ENCODE measurements at regions not wholly inside any gene's neighbourhood (a gene's known extent, or its start where the extent isn't known, plus 50 kb on each side); places are given as distances from the start of the nearest gene placed in this dataset.

- ChIA-PET CTCF (interaction anchor here (1.1 to 4.5 kb wide), 2 partner anchors 14 to 333 kb away, joined by 3 to 28 read pairs; no protein-coding TSS in a partner anchor), POLR2A (no interaction called here)
- no peak for TF ChIP-seq CTCF (IDR thresholded peaks at IDR 0.05; ENCODE audit: insufficient read depth, low read depth, low read length)
- Histone ChIP-seq H3K27me3 (ENCODE audit: control insufficient read depth, insufficient read depth, low read length) (no peaks in the 10 kb centered on the region), H3K36me3 (ENCODE audit: control insufficient read depth, insufficient read depth, low read length) (no peaks in the 10 kb centered on the region), H3K4me3 (ENCODE audit: low read depth, low read length) (no peak overlapping the region)
- DNase-seq (ENCODE audit: low read depth), result no peak
Observed at GRCh38 chr3:168850109-168850508, 754.4 kb upstream of the GOLIM4 start.

GRCh38 chr3:168847291-168847883 lies 751.7 kb upstream of the GOLIM4 start:
- TF ChIP-seq CTCF (IDR thresholded peaks at IDR 0.05; ENCODE audit: insufficient read depth, low read depth, low read length), result peak; percentile 63
- no peak overlapping the region for H3K4me3 ChIP-seq (ENCODE audit: low read depth, low read length)
- ChIA-PET POLR2A (interaction anchor here (0.7 kb wide), 1 partner anchor 308 kb away, joined by 4 read pairs; no protein-coding TSS in a partner anchor), CTCF (interaction anchor here (0.6 to 4.5 kb wide), 36 partner anchors 9 to 798 kb away, joined by 3 to 61 read pairs (median 4); no protein-coding TSS in a partner anchor)
- no peak for DNase-seq (ENCODE audit: low read depth)
- peaks cover 2% of the 10 kb centered on the region; the same call in 1 of the 2 replicates for H3K27me3 ChIP-seq (ENCODE audit: control insufficient read depth, insufficient read depth, low read length)
- H3K36me3 ChIP-seq (ENCODE audit: control insufficient read depth, insufficient read depth, low read length), result no peaks in the 10 kb centered on the region

GRCh38 chr3:168844894-168845482 lies 749.3 kb upstream of the GOLIM4 start:
- H3K27me3 ChIP-seq (ENCODE audit: control insufficient read depth, insufficient read depth, low read length), result peaks cover 2% of the 10 kb centered on the region; the same call in 1 of the 2 replicates
- H3K4me3 ChIP-seq (ENCODE audit: low read depth, low read length), result no peak overlapping the region
- no peak for TF ChIP-seq CTCF (IDR thresholded peaks at IDR 0.05; ENCODE audit: insufficient read depth, low read depth, low read length)
- H3K36me3 ChIP-seq (ENCODE audit: control insufficient read depth, insufficient read depth, low read length), result no peaks in the 10 kb centered on the region
- DNase-seq (ENCODE audit: low read depth), result no peak
- POLR2A ChIA-PET, result no interaction called here
- CTCF ChIA-PET, result no interaction called here

- no peak overlapping the region for H3K4me3 ChIP-seq (ENCODE audit: low read depth, low read length)
- DNase-seq (ENCODE audit: low read depth), result no peak
- peaks cover 2% of the 10 kb centered on the region; the same call in 1 of the 2 replicates for H3K27me3 ChIP-seq (ENCODE audit: control insufficient read depth, insufficient read depth, low read length)
- no peaks in the 10 kb centered on the region for H3K36me3 ChIP-seq (ENCODE audit: control insufficient read depth, insufficient read depth, low read length)
- TF ChIP-seq CTCF (IDR thresholded peaks at IDR 0.05; ENCODE audit: insufficient read depth, low read depth, low read length), result no peak
- ChIA-PET CTCF (no interaction called here), POLR2A (no interaction called here)
Observed at GRCh38 chr3:168844472-168844871, 748.7 kb upstream of the GOLIM4 start.

- no peak for TF ChIP-seq CTCF (IDR thresholded peaks at IDR 0.05; ENCODE audit: insufficient read depth, low read depth, low read length)
- Histone ChIP-seq H3K36me3 (ENCODE audit: control insufficient read depth, insufficient read depth, low read length) (no peaks in the 10 kb centered on the region), H3K4me3 (ENCODE audit: low read depth, low read length) (no peak overlapping the region), H3K27me3 (ENCODE audit: control insufficient read depth, insufficient read depth, low read length) (peaks cover 2% of the 10 kb centered on the region; the same call in 1 of the 2 replicates)
- ChIA-PET POLR2A (no interaction called here), CTCF (no interaction called here)
- DNase-seq (ENCODE audit: low read depth), result no peak
Observed at GRCh38 chr3:168843481-168843880, 747.8 kb upstream of the GOLIM4 start.

Data from BJ (cell line).